Glutamatergic neuron (in vitro differentiated cells): ENCODE measurements at regions not wholly inside any gene's neighbourhood (a gene's known extent, or its start where the extent isn't known, plus 50 kb on each side); places are given as distances from the start of the nearest gene placed in this dataset.

Source experiments
- DNase-seq: peaks from one replicate; pipeline ENCODE4 v3.0.0; 2022
- H3K27ac Mint-ChIP-seq: one replicate; pipeline ENCODE4 v1.8.0; 2020; ENCODE audit warnings: mild to moderate bottlenecking, mixed read lengths, inconsistent platforms; ENCODE audit not compliant: unreplicated experiment
- H3K27me3 Mint-ChIP-seq: one replicate; pipeline ENCODE4 v1.8.0; 2020; ENCODE audit warnings: mild to moderate bottlenecking, moderate library complexity, mixed read lengths, inconsistent platforms; ENCODE audit not compliant: unreplicated experiment
- H3K36me3 Mint-ChIP-seq: one replicate; pipeline ENCODE4 v1.8.0; 2020; ENCODE audit warnings: mild to moderate bottlenecking, mixed read lengths, inconsistent platforms; ENCODE audit not compliant: unreplicated experiment
- H3K4me1 Mint-ChIP-seq: one replicate; pipeline ENCODE4 v1.8.0; 2020; ENCODE audit warnings: mild to moderate bottlenecking, low read depth, mixed read lengths, inconsistent platforms; ENCODE audit not compliant: unreplicated experiment
- H3K4me3 Mint-ChIP-seq: one replicate; pipeline ENCODE4 v1.8.0; 2020; ENCODE audit warnings: mild to moderate bottlenecking, mixed read lengths, inconsistent platforms; ENCODE audit not compliant: unreplicated experiment
- H3K9me3 Mint-ChIP-seq: one replicate; pipeline ENCODE4 v1.8.0; 2020; ENCODE audit warnings: mild to moderate bottlenecking, moderate library complexity, mixed read lengths, inconsistent platforms; ENCODE audit not compliant: unreplicated experiment
- CTCF ChIP-seq: fragments of 200-600 bp; sonication (generic); IDR thresholded peaks from one replicate; pipeline ENCODE4 v1.5.0; 2021; ENCODE audit not compliant: partially characterized antibody, unreplicated experiment

GRCh38 chr6:18585032-18585573 is 198.0 kb downstream of the RNF144B start:
- H3K27me3 Mint-ChIP-seq: no peaks in the 10 kb centered on the region
- no peaks in the 10 kb centered on the region for H3K36me3 Mint-ChIP-seq
- H3K27ac Mint-ChIP-seq: no peak overlapping the region
- no peaks in the 10 kb centered on the region for H3K4me1 Mint-ChIP-seq
- DNase-seq: no peak
- peaks cover 2% of the 10 kb centered on the region for H3K9me3 Mint-ChIP-seq
- TF ChIP-seq CTCF: no peak
- H3K4me3 Mint-ChIP-seq: no peak overlapping the region

- Mint-ChIP-seq H3K36me3 (no peaks in the 10 kb centered on the region), H3K4me1 (no peaks in the 10 kb centered on the region), H3K27ac (no peak overlapping the region), H3K27me3 (no peaks in the 10 kb centered on the region), H3K4me3 (no peak overlapping the region), H3K9me3 (peaks cover 2% of the 10 kb centered on the region)
- no peak for DNase-seq
- no peak for TF ChIP-seq CTCF
Measured at GRCh38 chr6:18586133-18586532, 199.0 kb downstream of the RNF144B start.

- Mint-ChIP-seq H3K27ac (no peak overlapping the region), H3K9me3 (no peaks in the 10 kb centered on the region), H3K4me3 (no peak overlapping the region), H3K36me3 (no peaks in the 10 kb centered on the region), H3K4me1 (no peaks in the 10 kb centered on the region), H3K27me3 (no peaks in the 10 kb centered on the region)
- peak; percentile 62 for DNase-seq
- TF ChIP-seq CTCF: peak; percentile 98
Measured at GRCh38 chr6:18595774-18596530, 208.8 kb downstream of the RNF144B start.

- no peaks in the 10 kb centered on the region for H3K36me3 Mint-ChIP-seq
- H3K4me1 Mint-ChIP-seq: peaks cover 4% of the 10 kb centered on the region
- no peaks in the 10 kb centered on the region for H3K9me3 Mint-ChIP-seq
- no peak overlapping the region for H3K4me3 Mint-ChIP-seq
- no peak overlapping the region for H3K27ac Mint-ChIP-seq
- DNase-seq: no peak
- peak; percentile 56 for TF ChIP-seq CTCF
- H3K27me3 Mint-ChIP-seq: no peaks in the 10 kb centered on the region
Measured at GRCh38 chr6:18596531-18596835, 209.3 kb downstream of the RNF144B start.

GRCh38 chr6:18598551-18599264 is 211.6 kb downstream of the RNF144B start:
- no peak overlapping the region for H3K27ac Mint-ChIP-seq
- peaks cover 4% of the 10 kb centered on the region for H3K4me1 Mint-ChIP-seq
- TF ChIP-seq CTCF: no peak
- H3K27me3 Mint-ChIP-seq: no peaks in the 10 kb centered on the region
- H3K4me3 Mint-ChIP-seq: no peak overlapping the region
- DNase-seq: no peak
- H3K9me3 Mint-ChIP-seq: no peaks in the 10 kb centered on the region
- H3K36me3 Mint-ChIP-seq: no peaks in the 10 kb centered on the region
